ENCODE measurements at regions not wholly inside any gene's neighbourhood (a gene's known extent, or its start where the extent isn't known, plus 50 kb on each side); places are given as distances from the start of the nearest gene placed in this dataset.

DNA sequence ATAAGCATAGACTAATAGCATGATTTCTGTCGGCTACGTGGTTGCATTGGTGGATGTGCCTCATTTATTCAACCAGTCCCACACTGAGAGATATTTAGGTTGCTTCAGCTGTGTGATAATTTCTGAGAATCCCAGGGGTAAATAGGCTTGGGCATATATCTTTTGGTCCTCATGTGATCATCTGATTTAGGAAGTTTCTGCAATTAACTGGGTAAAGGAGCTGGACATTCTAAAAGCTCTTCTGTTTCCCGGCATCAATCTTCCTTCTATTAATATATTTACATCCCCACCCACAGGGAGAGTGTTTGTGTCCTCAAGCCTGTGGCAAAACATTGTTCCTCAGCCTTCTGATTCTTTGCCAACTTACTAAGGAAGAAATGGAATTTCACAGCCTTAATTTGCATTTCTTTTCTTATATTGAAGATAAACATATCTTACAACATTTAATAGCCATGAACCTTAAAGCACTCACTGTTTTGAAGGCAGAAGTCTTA, 431.6 kb downstream of the RFC3 start:
- BruUV-seq (replicated peaks) = no TSS peak
- Mint-ChIP-seq H3K4me3 (ENCODE audit: unreplicated experiment) (no peak overlapping the region), H3K9me3 (ENCODE audit: unreplicated experiment) (no peaks in the 10 kb centered on the region), H3K4me1 (ENCODE audit: low read depth, unreplicated experiment) (peaks cover 12% of the 10 kb centered on the region), H3K27ac (ENCODE audit: unreplicated experiment) (no peak overlapping the region), H3K27me3 (ENCODE audit: insufficient read depth, unreplicated experiment) (peaks cover 2% of the 10 kb centered on the region), H3K36me3 (ENCODE audit: insufficient read depth, unreplicated experiment) (no peaks in the 10 kb centered on the region)
- Histone ChIP-seq H3K27me3 (replicated peaks; ENCODE audit: control insufficient read depth, insufficient read depth, low read length) (no peaks in the 10 kb centered on the region), H3K4me1 (no peaks in the 10 kb centered on the region), H3K36me3 (ENCODE audit: control insufficient read depth, insufficient read depth, low read length) (no peaks in the 10 kb centered on the region), H3K9me3 (no peaks in the 10 kb centered on the region), H3K4me3 (ENCODE audit: low read depth, low read length) (no peak overlapping the region)
- ChIA-PET POLR2A (no interaction called here), CTCF (no interaction called here)
- intact Hi-C loops (cut with micrococcal nuclease; ENCODE audit: unreplicated experiment) = no loop called here
- TF ChIP-seq, protein P1, sequence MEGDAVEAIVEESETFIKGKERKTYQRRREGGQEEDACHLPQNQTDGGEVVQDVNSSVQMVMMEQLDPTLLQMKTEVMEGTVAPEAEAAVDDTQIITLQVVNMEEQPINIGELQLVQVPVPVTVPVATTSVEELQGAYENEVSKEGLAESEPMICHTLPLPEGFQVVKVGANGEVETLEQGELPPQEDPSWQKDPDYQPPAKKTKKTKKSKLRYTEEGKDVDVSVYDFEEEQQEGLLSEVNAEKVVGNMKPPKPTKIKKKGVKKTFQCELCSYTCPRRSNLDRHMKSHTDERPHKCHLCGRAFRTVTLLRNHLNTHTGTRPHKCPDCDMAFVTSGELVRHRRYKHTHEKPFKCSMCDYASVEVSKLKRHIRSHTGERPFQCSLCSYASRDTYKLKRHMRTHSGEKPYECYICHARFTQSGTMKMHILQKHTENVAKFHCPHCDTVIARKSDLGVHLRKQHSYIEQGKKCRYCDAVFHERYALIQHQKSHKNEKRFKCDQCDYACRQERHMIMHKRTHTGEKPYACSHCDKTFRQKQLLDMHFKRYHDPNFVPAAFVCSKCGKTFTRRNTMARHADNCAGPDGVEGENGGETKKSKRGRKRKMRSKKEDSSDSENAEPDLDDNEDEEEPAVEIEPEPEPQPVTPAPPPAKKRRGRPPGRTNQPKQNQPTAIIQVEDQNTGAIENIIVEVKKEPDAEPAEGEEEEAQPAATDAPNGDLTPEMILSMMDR (IDR thresholded peaks at IDR 0.05; ENCODE audit: insufficient read depth in 1 of 2, low read depth in 1 of 2, low read length in 1 of 2, severe bottlenecking in 1 of 2, unreplicated experiment in 1 of 2) = no peak
- DNase-seq = no peak

DNA sequence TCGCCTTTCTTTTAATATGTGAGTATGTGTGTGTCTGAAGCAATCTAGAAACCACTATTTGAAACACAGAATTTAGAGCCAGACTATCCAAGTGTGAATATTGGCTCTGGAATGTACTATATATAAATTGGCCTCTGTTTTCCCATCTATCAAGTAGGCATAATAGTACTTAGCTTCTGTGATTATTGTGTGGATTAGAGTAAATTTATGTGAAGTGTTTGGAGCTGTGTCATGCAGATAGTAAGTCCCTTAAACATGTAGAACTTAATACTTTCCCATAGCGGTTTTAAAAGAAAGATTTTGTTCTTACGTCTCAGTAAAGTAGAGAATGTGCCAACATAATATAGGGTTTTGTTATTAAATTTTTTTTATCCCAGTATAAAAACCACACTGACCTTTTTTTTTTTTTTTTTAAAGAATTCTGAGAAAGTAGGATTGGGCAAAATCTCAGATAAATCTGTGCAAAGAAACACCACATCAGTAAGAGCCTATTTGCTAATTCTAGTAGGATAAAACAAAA, 432.3 kb downstream of the RFC3 start:
- no peaks in the 10 kb centered on the region for H3K4me1 ChIP-seq
- peaks cover 12% of the 10 kb centered on the region for H3K4me1 Mint-ChIP-seq (ENCODE audit: low read depth, unreplicated experiment)
- no peak overlapping the region for H3K27ac Mint-ChIP-seq (ENCODE audit: unreplicated experiment)
- H3K27me3 Mint-ChIP-seq (ENCODE audit: insufficient read depth, unreplicated experiment) = no peaks in the 10 kb centered on the region
- no peaks in the 10 kb centered on the region for H3K9me3 ChIP-seq
- H3K27me3 ChIP-seq (replicated peaks; ENCODE audit: control insufficient read depth, insufficient read depth, low read length) = no peaks in the 10 kb centered on the region
- H3K4me3 Mint-ChIP-seq (ENCODE audit: unreplicated experiment) = no peak overlapping the region
- no peak overlapping the region for H3K4me3 ChIP-seq (ENCODE audit: low read depth, low read length)
- CTCF ChIA-PET = no interaction called here
- TF ChIP-seq, protein P1 (IDR thresholded peaks at IDR 0.05; ENCODE audit: insufficient read depth in 1 of 2, low read depth in 1 of 2, low read length in 1 of 2, severe bottlenecking in 1 of 2, unreplicated experiment in 1 of 2) = no peak
- intact Hi-C loops (cut with micrococcal nuclease; ENCODE audit: unreplicated experiment) = no loop called here
- DNase-seq = no peak
- H3K36me3 Mint-ChIP-seq (ENCODE audit: insufficient read depth, unreplicated experiment) = no peaks in the 10 kb centered on the region
- no peaks in the 10 kb centered on the region for H3K9me3 Mint-ChIP-seq (ENCODE audit: unreplicated experiment)
- BruUV-seq (replicated peaks) = no TSS peak
- no peaks in the 10 kb centered on the region for H3K36me3 ChIP-seq (ENCODE audit: control insufficient read depth, insufficient read depth, low read length)
- POLR2A ChIA-PET = no interaction called here

DNA sequence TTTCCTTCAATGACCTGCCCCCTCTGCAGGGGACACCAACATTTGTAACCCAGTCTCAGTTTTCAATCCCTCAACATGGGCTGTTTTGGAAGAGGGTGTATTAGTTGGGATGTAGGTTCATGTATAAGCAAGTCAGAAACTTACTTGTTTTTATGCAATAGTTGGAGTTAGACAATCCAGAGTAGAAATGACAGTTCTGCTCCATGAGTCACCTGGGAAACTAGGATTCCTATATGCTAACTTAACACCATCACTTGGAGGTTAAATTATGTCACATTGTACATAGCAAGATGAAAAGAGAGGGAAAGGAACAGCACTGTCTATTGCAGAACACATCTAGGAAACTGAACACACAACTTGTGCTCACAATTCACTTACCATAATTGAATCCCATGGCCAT, 436.4 kb downstream of the RFC3 start:
- no TSS peak for BruUV-seq (replicated peaks)
- Histone ChIP-seq H3K27me3 (replicated peaks; ENCODE audit: control insufficient read depth, insufficient read depth, low read length) (no peaks in the 10 kb centered on the region), H3K9me3 (no peaks in the 10 kb centered on the region), H3K4me1 (no peaks in the 10 kb centered on the region), H3K4me3 (ENCODE audit: low read depth, low read length) (no peak overlapping the region), H3K36me3 (ENCODE audit: control insufficient read depth, insufficient read depth, low read length) (no peaks in the 10 kb centered on the region)
- DNase-seq = no peak
- ChIA-PET POLR2A (no interaction called here), CTCF (no interaction called here)
- intact Hi-C loops (cut with micrococcal nuclease; ENCODE audit: unreplicated experiment) = no loop called here
- peaks cover 18% of the 10 kb centered on the region for H3K4me1 Mint-ChIP-seq (ENCODE audit: low read depth, unreplicated experiment)
- no peaks in the 10 kb centered on the region for H3K36me3 Mint-ChIP-seq (ENCODE audit: insufficient read depth, unreplicated experiment)
- H3K4me3 Mint-ChIP-seq (ENCODE audit: unreplicated experiment) = no peak overlapping the region
- peaks cover 3% of the 10 kb centered on the region for H3K27me3 Mint-ChIP-seq (ENCODE audit: insufficient read depth, unreplicated experiment)
- TF ChIP-seq, protein P1 (IDR thresholded peaks at IDR 0.05; ENCODE audit: insufficient read depth in 1 of 2, low read depth in 1 of 2, low read length in 1 of 2, severe bottlenecking in 1 of 2, unreplicated experiment in 1 of 2) = no peak
- H3K9me3 Mint-ChIP-seq (ENCODE audit: unreplicated experiment) = no peaks in the 10 kb centered on the region
- H3K27ac Mint-ChIP-seq (ENCODE audit: unreplicated experiment) = no peak overlapping the region

Data from Caco-2 (cell line).